ENCODE measurements at regions not wholly inside any gene's neighbourhood (a gene's known extent, or its start where the extent isn't known, plus 50 kb on each side); places are given as distances from the start of the nearest gene placed in this dataset.
"Not testable (repeated sequence)": the region's sequence is repeated elsewhere in the genome, so short reads cannot be mapped to it uniquely, and the experiment has no call there.

GRCh38 chr6:18545142-18545541 lies 158.0 kb downstream of the RNF144B start:
- not testable (repeated sequence) for TF ChIP-seq CTCF (conservative IDR thresholded peaks at IDR 0.05); ZFX (IDR thresholded peaks at IDR 0.05)
